Testis (tissue), 2 donors: ENCODE measurements at regions not wholly inside any gene's neighbourhood (a gene's known extent, or its start where the extent isn't known, plus 50 kb on each side); places are given as distances from the start of the nearest gene placed in this dataset.

Experiments used
- CTCF ChIP-seq, 3 experiments: fragments of 450-650 bp in 2 of 3; fragments of 200-600 bp in 1 of 3; sonication (generic) in 1 of 3; IDR thresholded peaks; one replicate each; pipeline ENCODE4 v1.5.1; 2016 to 2019; ENCODE audit warnings: antibody characterized with exemption in 3 of 3, mild to moderate bottlenecking in 2 of 3, moderate library complexity in 1 of 3
- POLR2A ChIP-seq: fragments of 450-650 bp; IDR thresholded peaks from one replicate; pipeline ENCODE4 v1.6.1; 2017; ENCODE audit warnings: antibody characterized with exemption, mild to moderate bottlenecking, moderate library complexity

- TF ChIP-seq POLR2A, result no peak
- TF ChIP-seq CTCF (IDR thresholded peaks at IDR 0.05), result no peak
Observed at GRCh38 chr6:15981956-15982355, 146.9 kb upstream of the MYLIP start.
